Activated B cell treated with CpG ODN at 0.5 μM for 24 hours (primary cell): ENCODE measurements at regions not wholly inside any gene's neighbourhood (a gene's known extent, or its start where the extent isn't known, plus 50 kb on each side); places are given as distances from the start of the nearest gene placed in this dataset.

Source experiments
- ATAC-seq: fragments of 200-7000 bp; cut with Tn5 transposase; one replicate; pipeline ENCODE4 v1.10.0; 2021; ENCODE audit warnings: low read depth, mild to moderate bottlenecking, moderate library complexity
- CTCF ChIA-PET: fragments of 350-600 bp; sonication (Branson Sonifier 250); formaldehyde crosslinking; loops from one replicate; lab custom pipeline; 2021; ENCODE audit warnings: antibody characterized with exemption; lab: Charles Lee
- POLR2A ChIA-PET: fragments of 350-600 bp; sonication (Branson Sonifier 250); formaldehyde crosslinking; loops from one replicate; lab custom pipeline; 2021; ENCODE audit warnings: antibody characterized with exemption; lab: Charles Lee
- DNase-seq: peaks from one replicate; pipeline ENCODE4 v3.0.0; 2022
- H3K27ac Mint-ChIP-seq: one replicate; pipeline ENCODE4 v1.8.0; 2020; ENCODE audit warnings: mixed read lengths
- H3K27me3 Mint-ChIP-seq: one replicate; pipeline ENCODE4 v1.8.0; 2021; ENCODE audit warnings: mixed read lengths
- H3K36me3 Mint-ChIP-seq: one replicate; pipeline ENCODE4 v1.8.0; 2021; ENCODE audit warnings: low read depth, mixed read lengths
- H3K4me1 Mint-ChIP-seq: one replicate; pipeline ENCODE4 v1.8.0; 2021; ENCODE audit warnings: mixed read lengths
- H3K4me3 Mint-ChIP-seq: one replicate; pipeline ENCODE4 v1.8.0; 2020; ENCODE audit warnings: mild to moderate bottlenecking, mixed read lengths
- H3K9me3 Mint-ChIP-seq: one replicate; pipeline ENCODE4 v1.8.0; 2020; ENCODE audit warnings: mixed read lengths
- intact Hi-C: fragments of 100-400 bp; cut with micrococcal nuclease; formaldehyde crosslinking; loops from one replicate; pipeline ENCODE4 v1.15.1; 2024
- TF ChIP-seq, protein P1 (sequence below): fragments of 200-600 bp; IDR thresholded peaks from one replicate; pipeline ENCODE4 v1.8.0; 2022; ENCODE audit warnings: antibody characterized with exemption, mild to moderate bottlenecking

GRCh38 chr4:188242041-188242440 lies 102.8 kb downstream of the TRIML1 start:
- ATAC-seq, result no peak
- intact Hi-C loops, result no loop called here
- TF ChIP-seq, protein P1, sequence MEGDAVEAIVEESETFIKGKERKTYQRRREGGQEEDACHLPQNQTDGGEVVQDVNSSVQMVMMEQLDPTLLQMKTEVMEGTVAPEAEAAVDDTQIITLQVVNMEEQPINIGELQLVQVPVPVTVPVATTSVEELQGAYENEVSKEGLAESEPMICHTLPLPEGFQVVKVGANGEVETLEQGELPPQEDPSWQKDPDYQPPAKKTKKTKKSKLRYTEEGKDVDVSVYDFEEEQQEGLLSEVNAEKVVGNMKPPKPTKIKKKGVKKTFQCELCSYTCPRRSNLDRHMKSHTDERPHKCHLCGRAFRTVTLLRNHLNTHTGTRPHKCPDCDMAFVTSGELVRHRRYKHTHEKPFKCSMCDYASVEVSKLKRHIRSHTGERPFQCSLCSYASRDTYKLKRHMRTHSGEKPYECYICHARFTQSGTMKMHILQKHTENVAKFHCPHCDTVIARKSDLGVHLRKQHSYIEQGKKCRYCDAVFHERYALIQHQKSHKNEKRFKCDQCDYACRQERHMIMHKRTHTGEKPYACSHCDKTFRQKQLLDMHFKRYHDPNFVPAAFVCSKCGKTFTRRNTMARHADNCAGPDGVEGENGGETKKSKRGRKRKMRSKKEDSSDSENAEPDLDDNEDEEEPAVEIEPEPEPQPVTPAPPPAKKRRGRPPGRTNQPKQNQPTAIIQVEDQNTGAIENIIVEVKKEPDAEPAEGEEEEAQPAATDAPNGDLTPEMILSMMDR, result no peak

DNA sequence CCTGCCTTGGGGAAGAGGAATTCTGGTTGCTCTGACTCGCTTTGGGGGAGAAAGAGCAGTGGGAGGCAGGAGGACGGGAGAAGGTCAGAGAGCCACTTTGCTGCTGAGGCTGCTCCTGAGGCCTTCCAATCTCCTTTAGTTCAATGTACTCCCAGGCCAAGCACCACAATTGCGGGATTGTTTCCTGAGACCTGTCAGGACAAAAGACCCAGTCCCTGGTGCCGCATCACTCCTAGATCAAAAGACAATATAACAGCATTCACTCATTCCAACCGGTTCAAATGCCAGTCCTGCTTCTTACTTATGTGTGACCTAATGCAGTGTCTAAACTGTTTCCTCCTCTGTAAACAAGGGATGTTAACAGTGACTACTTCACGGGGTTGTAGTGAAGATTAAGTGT lies 106.4 kb downstream of the TRIML1 start:
- TF ChIP-seq, protein P1, result no peak
- DNase-seq, result no peak
- intact Hi-C loops, result no loop called here
- no peak overlapping the region for H3K27ac Mint-ChIP-seq
- no peak overlapping the region for H3K4me3 Mint-ChIP-seq
- POLR2A ChIA-PET, result no interaction called here
- H3K27me3 Mint-ChIP-seq, result no peaks in the 10 kb centered on the region
- no peaks in the 10 kb centered on the region for H3K4me1 Mint-ChIP-seq
- no peak for ATAC-seq
- peaks cover 3% of the 10 kb centered on the region for H3K9me3 Mint-ChIP-seq
- H3K36me3 Mint-ChIP-seq, result no peaks in the 10 kb centered on the region
- CTCF ChIA-PET, result no interaction called here

More at GRCh38 chr4:188242041-188242440, 102.8 kb downstream of the TRIML1 start:
- DNase-seq, result no peak
- Mint-ChIP-seq H3K27ac (no peak overlapping the region), H3K4me3 (no peak overlapping the region), H3K27me3 (no peaks in the 10 kb centered on the region), H3K4me1 (no peaks in the 10 kb centered on the region), H3K36me3 (no peaks in the 10 kb centered on the region), H3K9me3 (no peaks in the 10 kb centered on the region)
- ChIA-PET CTCF (no interaction called here), POLR2A (no interaction called here)

DNA sequence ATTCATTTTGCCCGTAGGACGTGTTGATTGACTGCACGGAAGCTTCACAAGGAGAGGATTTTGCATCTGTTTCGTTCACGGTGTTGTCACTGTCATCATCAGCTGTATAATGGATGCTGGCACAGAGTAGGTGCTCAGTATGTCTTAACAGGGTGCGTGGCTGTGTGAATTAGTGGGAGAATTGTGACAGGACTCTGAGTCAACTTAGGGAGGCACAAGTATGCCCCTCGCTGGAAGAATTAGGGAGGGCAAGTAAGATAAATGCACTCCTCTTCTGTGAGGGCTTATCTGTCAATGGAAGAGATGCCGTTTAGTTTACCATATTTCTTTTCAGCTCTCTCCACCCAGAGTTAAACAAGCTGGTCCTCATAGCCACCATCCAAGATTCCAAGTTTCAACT lies 107.2 kb downstream of the TRIML1 start:
- Mint-ChIP-seq H3K27ac (no peak overlapping the region), H3K4me3 (no peak overlapping the region), H3K27me3 (no peaks in the 10 kb centered on the region), H3K4me1 (no peaks in the 10 kb centered on the region), H3K36me3 (no peaks in the 10 kb centered on the region), H3K9me3 (peaks cover 3% of the 10 kb centered on the region)
- intact Hi-C loops, result no loop called here
- POLR2A ChIA-PET, result no interaction called here
- CTCF ChIA-PET, result no interaction called here
- DNase-seq (no peak), ATAC-seq (no peak)
- TF ChIP-seq, protein P1, result no peak

DNA sequence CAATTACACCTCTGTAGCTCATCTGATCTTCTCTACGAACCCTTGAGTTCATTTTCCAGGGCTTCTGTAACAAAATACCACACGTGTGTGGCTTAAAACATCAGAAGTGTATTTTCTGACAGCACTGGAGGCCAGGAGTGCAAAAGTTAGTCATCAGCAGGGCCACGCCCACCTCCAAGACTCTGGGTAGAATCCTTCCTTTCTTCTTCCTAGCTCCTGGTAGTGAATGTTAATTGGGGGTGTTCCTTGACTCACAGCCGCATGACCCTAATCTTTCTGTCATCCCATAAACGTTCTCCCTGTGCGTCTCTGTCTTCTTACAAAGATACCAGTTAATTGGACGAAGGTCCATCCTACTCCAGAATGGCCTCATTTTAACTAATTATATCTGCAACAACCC lies 115.0 kb downstream of the TRIML1 start:
- Mint-ChIP-seq H3K4me1 (no peaks in the 10 kb centered on the region), H3K27ac (no peak overlapping the region), H3K4me3 (no peak overlapping the region), H3K36me3 (no peaks in the 10 kb centered on the region), H3K9me3 (peaks cover 4% of the 10 kb centered on the region), H3K27me3 (no peaks in the 10 kb centered on the region)
- intact Hi-C loops, result no loop called here
- TF ChIP-seq, protein P1, result no peak
- ChIA-PET POLR2A (no interaction called here), CTCF (no interaction called here)
- DNase-seq (no peak), ATAC-seq (no peak)

DNA sequence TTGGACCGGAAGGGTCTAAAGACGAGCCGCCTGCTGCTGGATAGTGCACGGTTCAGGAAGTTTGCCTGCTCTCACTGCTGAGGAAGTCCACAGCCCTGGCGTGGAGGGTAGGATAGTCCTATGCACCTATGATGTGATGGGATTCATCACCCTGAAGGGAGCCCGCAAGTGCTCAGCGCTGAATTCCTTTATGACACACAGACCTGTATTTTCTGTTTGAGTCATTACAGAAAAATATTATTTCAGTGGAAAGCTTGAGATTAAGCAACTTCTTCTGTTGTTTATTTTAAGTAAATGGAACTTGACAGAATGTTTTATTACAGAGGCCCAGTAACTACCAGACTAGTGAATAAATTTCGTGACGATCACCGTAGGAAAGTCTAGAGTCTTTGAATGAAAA lies 123.2 kb downstream of the TRIML1 start:
- TF ChIP-seq, protein P1, result no peak
- no peak for ATAC-seq
- H3K4me3 Mint-ChIP-seq, result no peak overlapping the region
- CTCF ChIA-PET, result no interaction called here
- no peak overlapping the region for H3K27ac Mint-ChIP-seq
- DNase-seq, result no peak
- no peaks in the 10 kb centered on the region for H3K36me3 Mint-ChIP-seq
- POLR2A ChIA-PET, result no interaction called here
- peaks cover 6% of the 10 kb centered on the region for H3K9me3 Mint-ChIP-seq
- no peaks in the 10 kb centered on the region for H3K4me1 Mint-ChIP-seq
- no peaks in the 10 kb centered on the region for H3K27me3 Mint-ChIP-seq
- intact Hi-C loops, result no loop called here
